H7 (cell line): ENCODE measurements at regions not wholly inside any gene's neighbourhood (a gene's known extent, or its start where the extent isn't known, plus 50 kb on each side); places are given as distances from the start of the nearest gene placed in this dataset.

Experiments
- DNase-seq: peaks from one replicate; pipeline ENCODE4 v3.0.0; 2012
- H3K27me3 ChIP-seq: 2 replicates; pipeline ENCODE4 v1.6.0; 2011; ENCODE audit warnings: mild to moderate bottlenecking, low read length; ENCODE audit not compliant: control insufficient read depth, insufficient read depth
- H3K36me3 ChIP-seq: replicated peaks from 2 replicates; pipeline ENCODE4 v1.5.1; 2011; ENCODE audit warnings: low read length; ENCODE audit not compliant: control insufficient read depth, insufficient read depth
- H3K4me3 ChIP-seq: 2 replicates; pipeline ENCODE4 v1.5.1; 2011; ENCODE audit warnings: low read depth, mild to moderate bottlenecking, control low read depth, low read length, moderate library complexity; ENCODE audit not compliant: insufficient read depth

GRCh38 chr13:31882794-31883193 is 143.5 kb downstream of the RXFP2 start:
- no peak overlapping the region for H3K4me3 ChIP-seq
- DNase-seq, result no peak
- H3K36me3 ChIP-seq, result no peaks in the 10 kb centered on the region
- H3K27me3 ChIP-seq, result no peaks in the 10 kb centered on the region

GRCh38 chr13:31884556-31884955 is 145.2 kb downstream of the RXFP2 start:
- Histone ChIP-seq H3K36me3 (no peaks in the 10 kb centered on the region), H3K27me3 (no peaks in the 10 kb centered on the region), H3K4me3 (no peak overlapping the region)
- no peak for DNase-seq

- DNase-seq, result no peak
- no peak overlapping the region for H3K4me3 ChIP-seq
- H3K36me3 ChIP-seq, result no peaks in the 10 kb centered on the region
- H3K27me3 ChIP-seq, result no peaks in the 10 kb centered on the region
Measured at GRCh38 chr13:31885994-31886393, 145.6 kb upstream of the FRY start.

GRCh38 chr13:31887286-31887685 is 144.3 kb upstream of the FRY start:
- Histone ChIP-seq H3K36me3 (no peaks in the 10 kb centered on the region), H3K4me3 (no peak overlapping the region), H3K27me3 (no peaks in the 10 kb centered on the region)
- DNase-seq, result no peak

DNA sequence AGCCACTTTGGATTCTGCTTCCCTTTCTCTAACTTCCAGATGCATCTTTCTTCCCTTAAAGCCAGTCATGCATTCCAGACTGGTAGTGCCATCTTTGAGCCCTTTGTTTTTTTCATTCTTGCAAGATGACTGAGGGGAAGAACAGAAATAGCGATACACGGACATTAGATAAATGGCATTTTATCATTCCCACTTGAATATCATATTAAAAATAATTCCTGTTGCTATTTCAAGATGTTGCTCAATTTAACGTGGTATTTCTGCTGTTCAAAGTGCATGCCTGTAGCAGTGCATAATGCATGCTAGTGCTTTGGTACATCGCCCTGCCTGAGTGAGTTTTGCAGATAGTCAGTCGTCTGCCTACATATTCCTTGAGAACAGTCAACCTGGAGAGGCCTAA is 140.6 kb upstream of the FRY start:
- DNase-seq, result no peak
- no peaks in the 10 kb centered on the region for H3K27me3 ChIP-seq
- no peak overlapping the region for H3K4me3 ChIP-seq
- no peaks in the 10 kb centered on the region for H3K36me3 ChIP-seq

DNA sequence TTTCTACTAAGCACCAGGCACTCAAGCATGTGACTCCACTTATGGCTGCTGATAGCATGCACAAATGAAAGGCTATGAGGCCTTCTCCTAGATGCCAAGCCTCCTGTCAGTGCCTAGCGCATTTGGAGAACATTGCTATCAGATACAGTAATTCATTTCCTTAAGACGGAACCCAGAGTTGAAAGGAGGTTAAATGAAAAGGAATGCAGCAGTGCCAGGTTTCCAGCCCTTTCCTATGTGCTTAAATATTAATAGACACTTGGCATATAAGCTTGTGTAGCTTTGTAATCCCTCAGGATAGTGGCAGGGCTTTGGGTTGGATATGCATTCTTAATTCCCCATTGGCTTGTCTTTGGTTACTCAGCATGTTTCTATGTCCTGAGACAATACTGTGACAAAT is 140.1 kb upstream of the FRY start:
- no peak overlapping the region for H3K4me3 ChIP-seq
- no peaks in the 10 kb centered on the region for H3K27me3 ChIP-seq
- no peaks in the 10 kb centered on the region for H3K36me3 ChIP-seq
- DNase-seq, result no peak

DNA sequence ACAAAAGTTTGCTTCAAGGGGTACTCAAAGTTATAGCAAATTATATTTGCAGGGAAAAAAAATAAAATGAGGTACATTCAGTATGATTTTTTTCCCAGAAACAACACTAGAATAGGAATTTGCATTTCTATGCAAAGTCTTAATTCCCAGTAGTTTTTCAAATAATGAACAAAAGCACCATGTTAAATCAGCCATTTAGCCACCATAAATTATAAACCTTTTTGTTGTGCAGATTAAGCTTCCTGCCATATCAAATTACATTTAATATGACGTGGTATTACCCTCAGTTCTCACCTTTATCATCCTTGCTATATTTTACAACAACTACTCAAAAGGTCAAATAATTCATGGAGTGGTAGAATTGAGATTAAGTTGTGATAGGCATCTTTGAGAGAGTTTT is 136.6 kb upstream of the FRY start:
- no peak for DNase-seq
- no peak overlapping the region for H3K4me3 ChIP-seq
- no peaks in the 10 kb centered on the region for H3K27me3 ChIP-seq
- no peaks in the 10 kb centered on the region for H3K36me3 ChIP-seq

DNA sequence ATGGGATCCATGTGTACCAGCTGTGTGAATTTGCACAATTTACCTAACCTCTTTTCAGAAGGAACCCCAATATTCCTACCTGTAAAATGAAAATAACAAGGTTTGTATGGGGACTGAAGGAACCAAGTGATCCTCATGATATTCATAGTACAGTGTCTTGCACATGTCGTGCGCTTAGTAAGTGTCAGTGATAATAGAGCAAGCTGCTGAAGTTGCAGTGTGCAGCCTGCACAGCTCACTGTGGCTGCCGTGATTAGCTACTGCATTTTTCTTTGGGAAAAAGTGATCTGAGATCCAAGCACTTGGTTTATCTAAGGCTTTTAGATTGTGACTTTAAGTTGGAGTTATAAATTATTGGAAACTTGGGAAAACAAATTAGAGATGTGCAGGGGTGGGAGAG is 135.9 kb upstream of the FRY start:
- H3K4me3 ChIP-seq, result no peak overlapping the region
- H3K27me3 ChIP-seq, result no peaks in the 10 kb centered on the region
- no peak for DNase-seq
- H3K36me3 ChIP-seq, result no peaks in the 10 kb centered on the region

GRCh38 chr13:31896427-31896826 is 135.1 kb upstream of the FRY start:
- no peak overlapping the region for H3K4me3 ChIP-seq
- no peak for DNase-seq
- H3K36me3 ChIP-seq, result no peaks in the 10 kb centered on the region

DNA sequence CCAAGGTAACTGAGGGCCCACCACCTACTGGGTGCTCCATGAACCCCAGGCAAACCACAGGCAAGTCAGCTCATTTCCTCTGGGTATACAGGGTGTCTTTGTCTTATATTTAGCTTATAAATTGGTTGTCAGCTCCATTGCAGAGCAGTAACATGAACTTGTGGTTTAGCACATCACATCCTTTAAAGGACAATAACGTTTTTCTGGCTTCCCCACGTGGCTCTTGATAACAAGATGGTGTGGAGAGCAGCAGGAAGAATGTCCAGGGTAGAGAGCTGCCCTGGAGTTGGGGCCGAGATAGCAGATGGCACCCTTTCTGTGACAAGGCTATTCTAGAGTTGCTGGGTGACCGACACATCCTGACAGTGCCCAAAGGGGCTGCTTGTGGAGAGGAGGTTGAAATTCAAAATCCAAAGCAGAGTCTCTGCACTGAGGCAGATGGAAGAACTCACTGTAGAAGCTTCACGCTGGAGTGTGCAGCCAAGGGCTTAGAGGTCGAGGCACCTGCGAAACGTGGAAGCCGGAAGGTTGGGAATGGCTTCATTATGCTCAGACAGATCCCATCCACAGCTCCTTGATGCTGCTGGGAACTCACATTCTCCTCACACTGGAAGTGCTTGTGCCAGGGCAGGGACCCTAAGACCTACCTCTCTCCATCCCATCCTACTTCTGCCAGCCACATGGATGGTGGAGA is 133.0 kb upstream of the FRY start:
- no peaks in the 10 kb centered on the region for H3K27me3 ChIP-seq
- no peaks in the 10 kb centered on the region for H3K36me3 ChIP-seq
- H3K4me3 ChIP-seq, result no peak overlapping the region
- no peak for DNase-seq

More at GRCh38 chr13:31896427-31896826, 135.1 kb upstream of the FRY start:
- H3K27me3 ChIP-seq, result no peaks in the 10 kb centered on the region

DNA sequence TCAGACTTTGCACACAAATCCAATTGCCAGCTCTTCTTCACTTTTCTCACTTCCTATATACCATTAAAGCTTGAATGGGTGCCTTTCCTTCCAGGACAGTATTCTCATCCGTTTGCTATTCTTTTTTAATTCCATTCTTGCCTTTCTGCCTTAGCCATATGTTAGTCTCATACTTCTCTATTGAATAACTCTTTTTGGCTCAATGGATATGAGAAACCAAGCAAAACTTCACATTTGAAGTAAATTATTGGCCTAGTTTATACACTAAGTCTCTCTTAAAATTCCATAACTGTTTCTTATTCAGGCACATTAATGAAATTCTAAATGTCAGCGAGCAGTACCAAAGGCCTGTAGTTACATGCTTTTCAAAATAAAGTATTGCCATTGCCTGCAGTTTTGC is 129.6 kb upstream of the FRY start:
- Histone ChIP-seq H3K36me3 (no peaks in the 10 kb centered on the region), H3K4me3 (no peak overlapping the region), H3K27me3 (no peaks in the 10 kb centered on the region)
- DNase-seq, result no peak

GRCh38 chr13:31903111-31903815 is 128.3 kb upstream of the FRY start:
- no peaks in the 10 kb centered on the region for H3K36me3 ChIP-seq
- no peak for DNase-seq
- no peaks in the 10 kb centered on the region for H3K27me3 ChIP-seq
- no peak overlapping the region for H3K4me3 ChIP-seq

- no peak overlapping the region for H3K4me3 ChIP-seq
- no peaks in the 10 kb centered on the region for H3K27me3 ChIP-seq
- H3K36me3 ChIP-seq, result no peaks in the 10 kb centered on the region
- no peak for DNase-seq
Measured at GRCh38 chr13:31904941-31905824, 126.4 kb upstream of the FRY start.

GRCh38 chr13:31905961-31906360 is 125.6 kb upstream of the FRY start:
- H3K27me3 ChIP-seq, result no peaks in the 10 kb centered on the region
- no peaks in the 10 kb centered on the region for H3K36me3 ChIP-seq
- no peak for DNase-seq
- H3K4me3 ChIP-seq, result no peak overlapping the region
